ENCODE measurements at regions not wholly inside any gene's neighbourhood (a gene's known extent, or its start where the extent isn't known, plus 50 kb on each side); places are given as distances from the start of the nearest gene placed in this dataset.

GRCh38 chr15:69718916-69719315 is 266.3 kb downstream of the RPLP1 start:
- no peak for DNase-seq

DNA sequence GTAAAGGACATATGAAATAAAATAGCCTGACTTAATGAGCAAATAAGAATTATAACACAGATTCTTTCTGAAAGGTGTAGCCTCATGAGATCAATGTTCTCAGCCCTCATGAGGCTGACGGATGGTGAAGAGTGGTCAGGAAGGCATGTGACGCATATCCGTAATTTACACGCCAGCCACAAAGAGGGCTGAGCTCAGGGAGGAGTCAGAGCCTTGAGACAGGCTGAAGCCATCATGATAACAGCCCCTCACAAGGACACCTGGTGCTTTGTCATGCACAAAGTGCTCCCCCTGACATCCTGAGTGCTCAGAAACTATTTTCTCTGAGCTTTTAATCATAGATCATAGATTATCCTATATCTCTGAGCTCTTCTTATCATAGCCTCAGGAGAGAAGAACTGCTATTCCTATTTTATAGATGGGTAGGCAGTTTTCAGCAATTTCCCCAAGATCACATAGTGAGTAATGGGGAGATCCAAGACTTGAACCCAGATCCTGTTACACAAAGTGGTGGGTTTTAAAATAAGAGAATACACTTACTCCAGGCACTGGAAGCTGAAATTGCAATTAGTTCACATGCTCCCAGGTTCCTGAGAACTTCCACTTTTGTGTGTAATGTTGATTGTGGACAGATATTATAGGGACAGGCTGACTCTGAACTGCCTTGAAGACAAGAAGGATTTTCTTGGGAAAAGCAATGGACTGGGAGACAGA is 267.1 kb downstream of the RPLP1 start:
- no peak for DNase-seq

GRCh38 chr15:69720536-69720935 is 267.9 kb downstream of the RPLP1 start:
- DNase-seq, result no peak

DNA sequence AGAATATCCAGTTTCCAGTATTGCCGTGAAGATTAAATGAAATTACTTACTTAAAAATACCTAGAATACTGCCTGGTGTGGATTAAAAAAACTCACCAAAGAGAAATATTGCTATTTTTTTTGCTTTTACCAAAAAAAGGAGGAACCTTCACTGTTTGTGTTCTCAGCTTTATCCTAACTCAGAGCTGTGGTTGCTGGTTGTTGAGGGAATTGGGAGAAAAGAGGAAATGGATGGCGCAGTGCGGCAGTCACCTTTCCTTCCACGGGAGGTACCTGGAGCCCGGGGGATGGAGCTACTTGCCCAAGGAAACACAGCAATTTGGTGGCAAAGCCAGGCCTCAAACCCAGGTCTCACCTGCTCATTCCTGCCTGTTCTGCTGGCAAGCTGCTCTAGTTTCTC is 270.3 kb downstream of the RPLP1 start:
- DNase-seq, result no peak

DNA sequence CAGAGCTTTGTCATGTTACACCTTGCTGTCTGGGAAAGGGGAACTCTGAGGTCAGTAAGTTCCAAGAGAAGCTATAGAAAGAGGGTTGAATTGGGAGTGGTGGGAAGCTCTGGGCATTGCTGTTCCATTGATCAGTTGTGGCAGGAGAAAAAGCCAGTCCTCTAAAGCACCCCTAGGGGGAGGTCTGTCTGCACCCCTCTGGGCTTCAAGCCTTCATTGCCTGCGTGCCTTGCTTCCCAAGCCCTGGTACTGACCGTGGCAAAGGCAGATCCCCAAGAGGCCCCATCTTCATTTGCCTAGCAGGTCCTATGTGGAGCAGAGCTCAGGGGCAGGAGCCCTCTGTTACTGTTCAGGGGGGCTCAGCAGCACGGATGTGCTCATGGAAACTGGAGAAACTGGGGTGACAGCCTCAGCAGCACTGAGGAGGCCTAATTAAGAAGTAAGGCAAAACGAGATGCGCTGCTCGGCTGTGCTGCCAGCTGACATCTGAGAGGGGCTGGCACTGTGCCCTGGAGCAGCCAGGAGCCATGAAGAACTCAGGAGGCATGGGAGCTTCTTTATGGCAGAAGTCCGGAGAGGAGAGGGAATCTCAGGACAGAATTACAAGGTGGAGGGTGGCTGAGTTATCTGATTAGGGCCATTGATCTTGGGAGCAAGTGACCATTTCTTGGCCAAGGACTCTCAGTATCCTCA is 270.9 kb downstream of the RPLP1 start:
- peak; percentile 13 to 70 for DNase-seq

- DNase-seq, result no peak
Measured at GRCh38 chr15:69724333-69724732, 271.7 kb downstream of the RPLP1 start.

DNA sequence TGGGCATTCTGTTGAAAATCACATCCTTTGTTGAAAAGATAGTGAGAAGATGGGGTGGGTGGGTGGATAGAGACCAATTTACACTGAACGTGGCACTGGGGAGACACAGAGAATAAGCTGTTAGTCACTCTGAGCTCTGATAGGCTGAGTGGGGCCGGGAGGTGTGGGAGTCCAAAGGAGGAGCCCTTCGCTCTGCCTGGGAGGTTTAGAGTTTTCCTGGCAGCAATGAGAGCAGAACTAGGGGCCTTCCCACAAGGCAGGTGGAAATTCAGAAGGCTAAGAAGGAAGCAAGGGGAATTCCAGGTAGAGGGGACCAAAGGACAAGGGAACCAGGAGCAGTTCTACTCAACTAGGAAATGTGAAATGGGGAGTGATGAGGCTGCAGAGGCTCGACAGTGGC is 272.7 kb downstream of the RPLP1 start:
- no peak for DNase-seq

DNA sequence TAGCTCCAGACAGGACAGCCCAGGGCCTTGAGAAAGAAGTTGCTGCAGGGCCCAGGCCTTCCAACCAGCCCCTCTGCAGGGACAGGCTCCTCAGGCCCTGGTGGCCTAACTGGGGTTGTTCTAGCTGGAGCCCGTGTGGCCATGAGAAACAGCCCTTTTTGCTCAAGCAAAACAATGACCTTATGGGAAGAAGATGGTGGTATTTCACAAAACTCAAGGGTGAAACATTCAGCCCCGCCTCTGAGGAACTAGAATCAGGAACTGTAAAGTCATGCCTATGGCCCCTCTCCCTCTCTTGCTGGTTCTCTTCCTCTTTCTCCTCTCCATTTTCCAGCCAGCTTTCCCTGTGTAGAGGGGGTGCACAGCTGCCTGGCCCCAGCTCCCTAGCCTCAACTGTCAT is 273.3 kb downstream of the RPLP1 start:
- DNase-seq, result no peak

DNA sequence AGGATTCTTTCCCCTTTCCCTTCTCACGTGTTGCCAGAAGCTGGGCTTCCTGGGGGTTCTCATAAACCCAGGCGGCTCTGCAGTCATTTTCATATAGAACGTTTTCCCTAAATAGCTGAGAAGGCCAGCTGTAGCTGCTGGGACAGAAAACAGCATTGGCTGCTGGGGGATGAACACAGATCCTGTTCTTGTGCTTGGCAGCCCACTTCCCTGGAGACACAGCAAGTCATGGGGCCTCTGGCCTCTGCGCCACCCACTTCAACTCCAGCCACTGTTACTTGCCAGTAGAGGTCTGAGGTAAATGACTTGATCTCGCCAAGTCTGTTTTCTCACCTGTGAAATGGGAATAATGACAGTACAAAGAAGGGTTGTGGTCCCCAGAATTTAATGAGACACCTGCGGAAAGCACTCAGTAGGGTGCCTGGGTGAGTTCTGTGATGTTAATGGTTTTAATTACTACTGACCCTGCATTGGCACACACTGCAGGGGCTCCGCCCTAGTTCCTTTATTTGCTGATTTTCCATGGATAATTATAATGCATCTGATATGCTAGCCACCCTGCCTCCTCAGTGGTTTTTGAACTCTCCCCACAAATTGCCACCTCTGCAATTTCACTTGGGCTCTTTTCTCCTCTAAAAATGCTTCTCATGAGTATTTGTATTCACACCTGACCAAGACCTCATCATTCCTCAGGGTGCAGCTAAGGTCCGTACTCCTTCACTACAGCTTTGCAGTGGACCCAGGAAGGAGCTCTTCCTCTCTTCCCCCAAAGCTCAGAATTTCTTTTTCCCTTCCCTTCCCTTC is 274.7 kb downstream of the RPLP1 start:
- peak in 1 of 2 experiments; percentile 49 for DNase-seq

DNA sequence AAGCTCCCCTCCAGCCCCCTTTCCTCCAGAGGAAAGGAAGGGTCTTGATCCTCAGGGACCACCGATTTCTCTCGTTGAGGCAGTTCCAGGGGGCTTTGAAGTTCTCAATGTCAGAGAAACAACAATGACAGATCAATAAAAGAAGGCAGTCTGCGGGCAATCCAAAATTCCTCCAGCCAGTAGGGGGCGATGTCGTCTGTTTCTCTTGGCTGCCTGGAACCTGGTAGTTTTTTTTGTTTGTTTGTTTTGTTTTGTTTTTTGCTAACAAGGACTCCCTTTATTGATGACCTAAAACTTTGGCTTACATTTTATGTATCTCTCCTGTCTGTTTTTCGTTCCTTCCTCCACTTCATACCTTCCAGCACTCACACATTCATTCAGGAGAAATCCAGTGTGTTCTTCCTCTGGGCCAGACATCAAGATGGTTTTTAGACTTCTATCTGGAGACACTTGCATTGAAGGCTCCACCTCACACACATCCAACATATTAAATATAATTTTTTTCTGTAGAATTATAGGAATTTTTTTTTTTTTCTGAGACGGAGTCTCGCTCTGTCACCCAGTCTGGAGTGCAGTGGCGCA is 276.6 kb downstream of the RPLP1 start:
- peak in 1 of 2 experiments; percentile 36 for DNase-seq

DNA sequence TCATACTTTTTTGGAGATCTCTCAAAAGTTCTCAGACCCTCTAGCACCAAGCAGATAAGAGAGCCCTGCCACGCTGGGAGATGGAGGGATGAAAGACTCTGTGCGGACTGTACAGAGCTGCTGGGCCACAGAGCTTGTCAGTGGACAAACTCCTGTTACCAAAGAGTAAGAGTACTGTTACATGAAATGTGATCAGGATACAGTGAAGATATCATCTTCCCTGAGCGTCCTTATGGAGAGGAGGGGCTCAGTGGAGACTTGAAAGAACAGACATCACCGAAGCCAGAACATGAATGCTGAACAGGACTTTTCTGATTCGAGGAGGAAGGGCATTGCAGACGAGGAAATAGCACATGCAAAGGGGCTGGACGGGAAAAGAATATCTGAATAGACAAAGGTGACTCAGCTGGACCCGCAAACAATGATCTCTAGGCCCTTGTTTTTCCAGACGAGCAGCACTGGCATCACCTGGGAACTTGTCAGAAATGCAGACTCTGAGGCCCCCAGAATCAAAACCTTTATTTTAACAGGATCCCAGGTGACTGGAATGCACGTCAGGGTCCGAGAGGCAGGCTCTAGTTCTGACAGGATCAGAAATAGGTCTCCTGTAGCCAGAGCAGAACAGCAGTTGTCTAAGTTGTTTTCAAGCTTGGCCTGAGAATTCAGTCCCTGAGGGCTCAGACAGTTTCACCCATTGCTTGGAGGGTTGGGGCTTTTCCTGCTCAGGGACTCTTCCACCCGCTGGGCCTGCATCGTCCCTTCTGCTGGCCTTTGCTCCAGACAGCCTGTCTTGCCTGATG is 277.9 kb downstream of the RPLP1 start:
- peak; percentile 38 to 42 for DNase-seq

- no peak for DNase-seq
Measured at GRCh38 chr15:69731081-69731330, 278.4 kb downstream of the RPLP1 start.

DNA sequence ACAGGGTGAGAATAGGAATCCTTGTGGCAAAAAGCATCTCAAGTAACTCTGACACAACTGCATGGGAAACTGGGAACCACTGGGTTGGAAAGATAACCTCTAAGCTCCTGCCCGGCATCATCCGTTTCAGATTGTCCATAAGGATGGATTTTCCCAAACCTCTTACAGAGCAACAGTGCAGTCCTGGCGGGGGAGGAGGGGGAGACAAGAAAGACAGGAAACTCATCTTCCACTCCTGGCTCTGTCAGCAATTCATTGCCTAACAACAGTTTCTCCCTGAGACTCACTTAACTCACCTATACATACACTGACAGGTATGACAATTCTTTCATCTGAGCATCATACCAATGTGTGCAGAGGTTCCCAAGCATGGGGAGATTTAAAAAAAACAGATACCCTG is 279.0 kb downstream of the RPLP1 start:
- no peak for DNase-seq

GRCh38 chr15:69732133-69732532 is 279.5 kb downstream of the RPLP1 start:
- DNase-seq, result no peak

- no peak for DNase-seq
Measured at GRCh38 chr15:69734699-69735098, 282.1 kb downstream of the RPLP1 start.

DNA sequence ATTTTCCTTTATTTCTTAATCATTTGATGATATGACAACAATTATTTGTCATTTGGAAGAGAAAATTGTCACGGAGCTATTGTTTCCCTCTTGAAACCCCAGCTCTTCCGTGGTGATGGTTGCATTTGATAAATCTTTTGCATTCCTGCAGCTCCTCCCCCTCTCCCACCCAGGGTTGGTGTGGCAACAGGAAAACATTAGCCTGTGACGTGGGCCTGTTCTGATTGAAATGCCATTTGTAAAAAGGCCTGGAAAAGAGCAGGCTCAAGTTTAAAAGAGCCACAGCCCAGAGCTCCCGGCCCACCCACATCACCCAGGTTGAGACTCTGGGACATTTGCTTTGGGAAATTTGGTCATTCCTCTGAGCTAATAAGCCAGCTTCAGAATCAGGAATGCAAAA is 282.5 kb downstream of the RPLP1 start:
- DNase-seq, result no peak

- DNase-seq, result no peak
Measured at GRCh38 chr15:69736161-69736560, 283.5 kb downstream of the RPLP1 start.

DNA sequence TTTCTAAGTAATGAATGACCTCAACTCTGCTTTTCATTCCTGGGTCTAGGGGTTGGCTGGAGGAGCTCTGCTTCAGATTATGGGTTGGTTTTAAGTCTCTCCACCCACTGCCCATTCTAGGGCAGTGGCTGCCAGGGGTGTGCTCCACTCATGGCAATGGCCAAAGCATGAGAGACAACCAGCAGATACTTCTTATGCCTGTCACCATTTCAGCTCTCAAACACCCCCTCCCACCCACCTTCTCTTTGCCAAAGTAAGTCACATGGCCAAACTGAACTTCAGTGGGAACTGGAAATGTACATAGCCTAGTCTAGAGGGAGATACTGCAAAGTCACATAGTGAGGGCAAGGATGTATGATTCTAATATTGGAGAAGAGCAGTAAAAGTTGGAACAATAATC is 285.3 kb downstream of the RPLP1 start:
- no peak for DNase-seq

GRCh38 chr15:69740684-69741083 is 288.1 kb downstream of the RPLP1 start:
- no peak for DNase-seq

DNA sequence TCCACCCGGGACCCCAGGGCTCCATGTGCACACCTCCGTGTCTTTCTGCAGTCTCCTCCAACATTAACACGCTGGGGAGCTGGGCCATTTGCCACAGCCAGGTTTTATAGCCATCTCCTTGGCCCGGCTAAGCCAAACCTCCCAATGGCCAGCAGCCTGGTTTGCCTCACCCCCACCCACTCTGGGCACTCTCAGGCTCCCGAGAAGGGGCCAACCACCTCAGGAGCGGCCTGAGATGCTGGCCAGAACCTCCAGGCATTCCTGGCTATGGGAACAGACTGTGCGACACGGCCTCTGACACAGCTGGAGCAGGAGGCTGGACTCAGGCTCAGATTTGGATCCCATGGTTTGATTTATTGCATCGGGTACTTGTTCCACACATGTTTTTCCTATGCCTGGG is 289.7 kb downstream of the RPLP1 start:
- no peak for DNase-seq

DNA sequence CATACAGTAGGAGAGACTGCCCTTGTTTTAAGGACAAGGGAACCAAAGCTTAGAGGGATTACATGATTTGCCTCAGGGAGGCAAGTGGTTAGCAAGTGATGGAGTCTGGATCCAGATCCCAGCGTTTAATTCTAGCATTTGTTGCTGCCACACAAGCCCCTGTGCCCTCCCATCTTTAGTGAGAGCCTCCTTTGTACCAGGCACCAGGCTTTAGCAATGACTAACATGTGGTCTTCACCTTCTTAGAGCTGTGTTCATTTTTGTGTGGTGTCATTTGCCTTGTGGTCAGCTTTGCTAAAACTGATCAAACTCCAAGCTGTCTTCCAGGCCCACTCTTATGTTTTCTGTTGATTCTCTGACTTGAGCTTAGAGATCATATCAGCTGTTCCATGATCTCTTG is 290.5 kb downstream of the RPLP1 start:
- no peak for DNase-seq

DNA sequence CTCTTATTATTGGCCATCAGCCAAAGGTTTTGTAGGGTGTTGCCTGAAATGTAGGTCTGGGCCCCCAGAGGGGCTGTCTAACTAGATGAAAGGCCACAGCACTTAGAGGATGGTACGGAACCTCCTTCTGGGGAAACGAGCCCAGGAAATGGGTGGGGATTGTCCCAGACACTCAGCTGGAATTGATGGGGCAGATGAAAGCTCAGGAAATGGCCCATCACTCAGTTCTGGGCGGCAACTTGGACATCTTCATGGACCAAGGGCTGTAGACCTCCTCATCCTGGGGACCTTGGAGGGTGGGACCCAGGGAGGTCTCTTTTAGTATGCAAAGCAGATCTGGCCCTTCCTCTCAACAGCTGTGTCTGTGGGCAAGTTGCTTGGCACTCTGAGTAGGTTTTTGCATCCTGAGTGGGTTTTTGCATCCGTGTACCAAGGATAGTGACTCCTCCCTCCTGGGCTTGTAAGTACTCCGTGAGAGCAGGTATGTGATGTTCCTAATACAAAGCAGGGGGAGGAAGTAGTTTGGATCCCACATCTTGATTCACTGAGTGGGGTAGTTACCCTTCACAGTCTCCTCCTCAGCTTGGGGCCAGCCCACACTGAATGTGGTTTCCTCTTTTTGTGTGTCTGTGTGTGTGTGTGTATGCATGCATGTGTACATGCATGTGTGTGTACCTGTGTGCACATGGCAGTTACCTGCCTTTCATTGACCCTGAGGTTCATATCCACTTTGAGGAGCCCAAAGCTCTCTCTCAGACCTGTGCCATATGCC is 292.0 kb downstream of the RPLP1 start:
- no peak for DNase-seq

Measured in NCI-H526 (cell line).